ENCODE measurements at regions not wholly inside any gene's neighbourhood (a gene's known extent, or its start where the extent isn't known, plus 50 kb on each side); places are given as distances from the start of the nearest gene placed in this dataset.

- no peak for DNase-seq
- Histone ChIP-seq H3K4me3 (ENCODE audit: low read depth, low read length) (no peak overlapping the region), H3K27me3 (replicated peaks) (no peaks in the 10 kb centered on the region), H3K27ac (no peak overlapping the region), H3K36me3 (replicated peaks) (no peaks in the 10 kb centered on the region)
- TF ChIP-seq, protein P1, sequence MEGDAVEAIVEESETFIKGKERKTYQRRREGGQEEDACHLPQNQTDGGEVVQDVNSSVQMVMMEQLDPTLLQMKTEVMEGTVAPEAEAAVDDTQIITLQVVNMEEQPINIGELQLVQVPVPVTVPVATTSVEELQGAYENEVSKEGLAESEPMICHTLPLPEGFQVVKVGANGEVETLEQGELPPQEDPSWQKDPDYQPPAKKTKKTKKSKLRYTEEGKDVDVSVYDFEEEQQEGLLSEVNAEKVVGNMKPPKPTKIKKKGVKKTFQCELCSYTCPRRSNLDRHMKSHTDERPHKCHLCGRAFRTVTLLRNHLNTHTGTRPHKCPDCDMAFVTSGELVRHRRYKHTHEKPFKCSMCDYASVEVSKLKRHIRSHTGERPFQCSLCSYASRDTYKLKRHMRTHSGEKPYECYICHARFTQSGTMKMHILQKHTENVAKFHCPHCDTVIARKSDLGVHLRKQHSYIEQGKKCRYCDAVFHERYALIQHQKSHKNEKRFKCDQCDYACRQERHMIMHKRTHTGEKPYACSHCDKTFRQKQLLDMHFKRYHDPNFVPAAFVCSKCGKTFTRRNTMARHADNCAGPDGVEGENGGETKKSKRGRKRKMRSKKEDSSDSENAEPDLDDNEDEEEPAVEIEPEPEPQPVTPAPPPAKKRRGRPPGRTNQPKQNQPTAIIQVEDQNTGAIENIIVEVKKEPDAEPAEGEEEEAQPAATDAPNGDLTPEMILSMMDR (IDR thresholded peaks at IDR 0.05; ENCODE audit: low read depth, low read length, missing control alignments): no peak
- in situ Hi-C loops (cut with HindIII; ENCODE audit: low pct_ligation_motif_present, low sequenced_read_pairs): no loop called here
Observed at GRCh38 chrX:5194806-5195205, 1033.9 kb downstream of the NLGN4X start.

GRCh38 chrX:5180135-5180741, 1048.4 kb downstream of the NLGN4X start:
- H3K36me3 ChIP-seq (replicated peaks): no peaks in the 10 kb centered on the region
- no peaks in the 10 kb centered on the region for H3K27me3 ChIP-seq (replicated peaks)
- in situ Hi-C loops (cut with HindIII; ENCODE audit: low pct_ligation_motif_present, low sequenced_read_pairs): no loop called here
- H3K4me3 ChIP-seq (ENCODE audit: low read depth, low read length): no peak overlapping the region
- DNase-seq: no peak
- TF ChIP-seq, protein P1 (IDR thresholded peaks at IDR 0.05; ENCODE audit: low read depth, low read length, missing control alignments): no peak
- no peak overlapping the region for H3K27ac ChIP-seq

- no peak overlapping the region for H3K4me3 ChIP-seq (ENCODE audit: low read depth, low read length)
- in situ Hi-C loops (cut with HindIII; ENCODE audit: low pct_ligation_motif_present, low sequenced_read_pairs): no loop called here
- H3K27me3 ChIP-seq (replicated peaks): no peaks in the 10 kb centered on the region
- no peaks in the 10 kb centered on the region for H3K36me3 ChIP-seq (replicated peaks)
- TF ChIP-seq, protein P1 (IDR thresholded peaks at IDR 0.05; ENCODE audit: low read depth, low read length, missing control alignments): no peak
- no peak for DNase-seq
- H3K27ac ChIP-seq: no peak overlapping the region
Observed at GRCh38 chrX:5176766-5177165, 1051.9 kb downstream of the NLGN4X start.

- TF ChIP-seq, protein P1 (IDR thresholded peaks at IDR 0.05; ENCODE audit: low read depth, low read length, missing control alignments): no peak
- Histone ChIP-seq H3K36me3 (replicated peaks) (no peaks in the 10 kb centered on the region), H3K4me3 (ENCODE audit: low read depth, low read length) (no peak overlapping the region), H3K27ac (no peak overlapping the region), H3K27me3 (replicated peaks) (no peaks in the 10 kb centered on the region)
- DNase-seq: no peak
- in situ Hi-C loops (cut with HindIII; ENCODE audit: low pct_ligation_motif_present, low sequenced_read_pairs): no loop called here
Observed at GRCh38 chrX:5163663-5164062, 1065.0 kb downstream of the NLGN4X start.

DNA sequence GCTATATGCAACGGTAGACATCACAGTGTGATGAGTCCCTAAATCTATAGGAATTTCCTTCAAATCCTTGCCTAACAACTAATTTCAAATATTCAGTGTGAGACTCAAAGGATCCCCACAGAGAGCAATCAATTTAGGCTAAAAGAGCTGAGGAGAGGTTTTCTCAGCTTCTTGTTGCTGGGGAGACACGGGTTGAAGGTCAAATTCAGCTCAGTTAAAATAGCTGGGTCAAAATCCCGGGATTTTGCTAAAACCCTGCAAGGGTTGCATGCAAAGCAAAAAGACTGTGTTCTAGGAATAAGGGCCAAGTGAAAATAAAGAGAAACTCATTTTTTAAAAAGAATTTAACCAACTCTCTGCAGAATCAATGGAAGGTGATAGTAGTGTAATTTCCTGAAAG, 1073.4 kb downstream of the NLGN4X start:
- DNase-seq: no peak
- no peaks in the 10 kb centered on the region for H3K27me3 ChIP-seq (replicated peaks)
- TF ChIP-seq, protein P1 (IDR thresholded peaks at IDR 0.05; ENCODE audit: low read depth, low read length, missing control alignments): no peak
- H3K36me3 ChIP-seq (replicated peaks): no peaks in the 10 kb centered on the region
- in situ Hi-C loops (cut with HindIII; ENCODE audit: low pct_ligation_motif_present, low sequenced_read_pairs): no loop called here
- H3K27ac ChIP-seq: no peak overlapping the region
- H3K4me3 ChIP-seq (ENCODE audit: low read depth, low read length): no peak overlapping the region

DNA sequence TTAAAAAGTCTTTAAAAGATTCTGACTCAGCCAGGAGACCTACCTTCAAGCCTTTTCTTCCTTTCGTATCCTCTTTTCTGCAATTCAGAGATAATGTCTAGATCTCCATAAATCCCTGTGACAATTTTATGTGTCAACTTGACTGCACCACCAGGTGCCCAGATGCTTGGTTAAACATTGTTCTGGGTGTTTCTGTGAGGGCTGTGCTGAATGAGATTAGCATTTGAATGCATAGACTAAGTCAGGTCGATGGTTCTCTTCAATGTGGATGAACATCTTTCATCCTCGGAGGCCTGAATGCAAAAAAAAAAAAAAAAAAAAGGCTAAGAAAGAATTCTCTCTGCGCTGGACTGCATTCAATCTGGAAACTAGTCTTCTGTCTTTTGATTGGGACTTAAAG, 1082.7 kb downstream of the NLGN4X start:
- in situ Hi-C loops (cut with HindIII; ENCODE audit: low pct_ligation_motif_present, low sequenced_read_pairs): no loop called here
- DNase-seq: no peak
- no peaks in the 10 kb centered on the region for H3K36me3 ChIP-seq (replicated peaks)
- no peak overlapping the region for H3K4me3 ChIP-seq (ENCODE audit: low read depth, low read length)
- no peaks in the 10 kb centered on the region for H3K27me3 ChIP-seq (replicated peaks)
- H3K27ac ChIP-seq: no peak overlapping the region
- TF ChIP-seq, protein P1 (IDR thresholded peaks at IDR 0.05; ENCODE audit: low read depth, low read length, missing control alignments): no peak

All from brain microvascular endothelial cell (primary cell).